A549 (cell line): ENCODE measurements at regions not wholly inside any gene's neighbourhood (a gene's known extent, or its start where the extent isn't known, plus 50 kb on each side); places are given as distances from the start of the nearest gene placed in this dataset.
"Not testable (repeated sequence)": the region's sequence is repeated elsewhere in the genome, so short reads cannot be mapped to it uniquely, and the experiment has no call there.

Experiments
- ATAC-seq, 2 experiments: fragments of 200-7000 bp in 1 of 2; fragments of >200 bp in 1 of 2; cut with Nextera tagmentation in 1 of 2; cut with Tn5 transposase in 1 of 2; 3 replicates each; pipeline versions ENCODE4 v1.8.0 to v1.9.1; 2018 to 2020; ENCODE audit warnings: mild to moderate bottlenecking in 1 of 2, moderate library complexity in 1 of 2
- CTCF ChIA-PET: fragments of 300-600 bp; sonication (Branson Sonifier 250); formaldehyde crosslinking; extraction: SDS; loops from one replicate; lab custom pipeline; 2021; ENCODE audit warnings: antibody characterized with exemption, inconsistent platforms; lab: Yijun Ruan, JAX
- POLR2A ChIA-PET: fragments of 350-600 bp; formaldehyde crosslinking; extraction: SDS; loops from one replicate; lab custom pipeline; 2021; ENCODE audit warnings: antibody characterized with exemption, inconsistent platforms; lab: Yijun Ruan, JAX
- DNase-seq, 2 experiments: peaks; one replicate each; pipeline versions ENCODE4 v3.0.0 to v3.0.0-alpha.2; 2011 to 2016; ENCODE audit warnings: low read depth in 1 of 2, low spot score in 1 of 2
- FAIRE-seq: peaks from 2 replicates; lab custom pipeline; 2011; peaks lifted over from hg19 to GRCh38; lab: Jason Lieb, UNC
- H3K27ac ChIP-seq, 2 experiments: fragments of >200 bp; sonication (Bioruptor Twin); formaldehyde crosslinking; 3 replicates each; pipeline ENCODE4 v1.5.1; 2016 to 2017
- H3K4me1 ChIP-seq: fragments of >200 bp; sonication (Bioruptor Twin); formaldehyde crosslinking; 3 replicates; pipeline ENCODE4 v1.6.1; 2016
- H3K4me2 ChIP-seq: fragments of >200 bp; sonication (Bioruptor Twin); formaldehyde crosslinking; 3 replicates; pipeline ENCODE4 v1.6.1; 2016
- H3K4me3 ChIP-seq: fragments of >200 bp; sonication (Bioruptor Twin); formaldehyde crosslinking; 3 replicates; pipeline ENCODE4 v1.5.1; 2016
- H3K9me3 ChIP-seq: fragments of >200 bp; sonication (Bioruptor Twin); formaldehyde crosslinking; 3 replicates; pipeline ENCODE4 v1.6.1; 2016
- CBX8 ChIP-seq: fragments of 200-600 bp; sonication (generic); IDR thresholded peaks from 2 replicates; pipeline ENCODE4 v1.6.1; 2016
- CEBPB ChIP-seq, 2 experiments: fragments of >200 bp in 1 of 2; sonication (Bioruptor Twin) in 1 of 2; formaldehyde crosslinking in 1 of 2; IDR thresholded peaks; 2 replicates each; pipeline ENCODE4 v1.6.1; 2012 to 2016
- EHF ChIP-seq: fragments of 250-450 bp; sonication (Bioruptor Pico); IDR thresholded peaks from 2 replicates; pipeline ENCODE4 v1.5.0; 2020; ENCODE audit warnings: mild to moderate bottlenecking
- EHMT2 ChIP-seq: fragments of 200-600 bp; sonication (generic); IDR thresholded peaks from 2 replicates; pipeline ENCODE4 v1.6.1; 2016; ENCODE audit warnings: antibody characterized with exemption, low read depth, mild to moderate bottlenecking, moderate library complexity
- FOSL2 ChIP-seq, 2 experiments: fragments of 450-650 bp in 1 of 2; fragments of >200 bp in 1 of 2; sonication (Bioruptor Twin) in 1 of 2; formaldehyde crosslinking; IDR thresholded peaks; 2 replicates each; pipeline versions ENCODE4 v1.5.0 to v1.6.1; 2016 to 2020; ENCODE audit warnings: mild to moderate bottlenecking in 1 of 2, moderate library complexity in 1 of 2
- FOXS1 ChIP-seq: fragments of 250-450 bp; sonication (Bioruptor Pico); IDR thresholded peaks from 2 replicates; pipeline ENCODE4 v1.5.0; 2020; ENCODE audit warnings: mild to moderate bottlenecking, moderate library complexity
- HEYL ChIP-seq: fragments of 250-450 bp; sonication (Bioruptor Pico); IDR thresholded peaks from 2 replicates; pipeline ENCODE4 v1.8.0; 2021; ENCODE audit warnings: mild to moderate bottlenecking, moderate library complexity
- JUNB ChIP-seq: fragments of >200 bp; sonication (Bioruptor Twin); formaldehyde crosslinking; IDR thresholded peaks from 2 replicates; pipeline ENCODE4 v1.6.1; 2016
- KDM1A ChIP-seq: fragments of 200-600 bp; sonication (generic); IDR thresholded peaks from 2 replicates; pipeline ENCODE4 v1.6.1; 2016; ENCODE audit warnings: low read depth, mild to moderate bottlenecking
- MAFK ChIP-seq: fragments of 450-650 bp; IDR thresholded peaks from 2 replicates; pipeline ENCODE4 v1.6.1; 2014; ENCODE audit not compliant: partially characterized antibody
- MYC ChIP-seq: IDR thresholded peaks from 2 replicates; pipeline ENCODE4 v1.6.1; 2012; ENCODE audit warnings: mild to moderate bottlenecking, inconsistent platforms, low read length, improper control_type of control experiment, borderline replicate concordance
- POLR2A ChIP-seq: IDR thresholded peaks from 2 replicates; pipeline ENCODE4 v1.6.1; 2012; ENCODE audit warnings: mild to moderate bottlenecking, low read length
- RFX5 ChIP-seq: fragments of 450-650 bp; IDR thresholded peaks from 2 replicates; pipeline ENCODE4 v1.7.1; 2014; ENCODE audit warnings: antibody characterized with exemption, mild to moderate bottlenecking, moderate library complexity
- RNF2 ChIP-seq: fragments of 200-600 bp; sonication (generic); IDR thresholded peaks from 2 replicates; pipeline ENCODE4 v1.6.1; 2016; ENCODE audit warnings: low read depth, mild to moderate bottlenecking, antibody characterized with exemption, moderate library complexity, borderline replicate concordance
- ZC3H11A ChIP-seq: fragments of 450-650 bp; IDR thresholded peaks from 2 replicates; pipeline ENCODE4 v1.6.1; 2014; ENCODE audit warnings: antibody characterized with exemption, mild to moderate bottlenecking
- ZSCAN20 ChIP-seq: fragments of 250-450 bp; sonication (Bioruptor Pico); IDR thresholded peaks from 2 replicates; pipeline ENCODE4 v1.8.0; 2022; ENCODE audit warnings: mild to moderate bottlenecking, moderate library complexity
- WGBS: methylation state at CpG from one replicate; pipeline ENCODE4 v1.1.6; 2017; ENCODE audit errors: missing lambda C conversion rate; 5-methylcytosine and 5-hydroxymethylcytosine counted together
- TF ChIP-seq, protein P1 (sequence below): fragments of 450-650 bp; IDR thresholded peaks from 2 replicates; pipeline ENCODE4 v1.6.1; 2014; ENCODE audit warnings: antibody characterized with exemption

DNA sequence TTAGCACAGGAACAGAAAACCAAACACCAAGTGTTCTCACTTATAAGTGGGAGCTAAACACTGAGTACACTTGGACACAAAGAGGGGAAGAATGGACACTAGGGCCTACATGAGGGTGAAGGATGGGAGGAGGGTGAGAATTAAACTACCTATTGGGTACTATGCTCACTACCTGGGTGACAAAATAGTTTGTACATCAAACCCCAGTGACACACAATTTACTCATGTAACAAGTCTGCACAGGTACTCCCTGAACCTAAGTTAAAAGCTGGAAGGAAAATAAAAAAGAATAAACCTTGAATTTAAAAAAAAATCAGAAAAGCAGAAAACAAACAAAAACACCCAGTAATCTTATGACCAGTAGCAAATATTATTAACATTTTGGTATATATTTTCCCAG is 188.6 kb downstream of the TFAP2B start (continued):
- TF ChIP-seq MAFK (no peak), KDM1A (no peak)
- TF ChIP-seq, protein P1, sequence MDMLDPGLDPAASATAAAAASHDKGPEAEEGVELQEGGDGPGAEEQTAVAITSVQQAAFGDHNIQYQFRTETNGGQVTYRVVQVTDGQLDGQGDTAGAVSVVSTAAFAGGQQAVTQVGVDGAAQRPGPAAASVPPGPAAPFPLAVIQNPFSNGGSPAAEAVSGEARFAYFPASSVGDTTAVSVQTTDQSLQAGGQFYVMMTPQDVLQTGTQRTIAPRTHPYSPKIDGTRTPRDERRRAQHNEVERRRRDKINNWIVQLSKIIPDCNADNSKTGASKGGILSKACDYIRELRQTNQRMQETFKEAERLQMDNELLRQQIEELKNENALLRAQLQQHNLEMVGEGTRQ: no peak

DNA sequence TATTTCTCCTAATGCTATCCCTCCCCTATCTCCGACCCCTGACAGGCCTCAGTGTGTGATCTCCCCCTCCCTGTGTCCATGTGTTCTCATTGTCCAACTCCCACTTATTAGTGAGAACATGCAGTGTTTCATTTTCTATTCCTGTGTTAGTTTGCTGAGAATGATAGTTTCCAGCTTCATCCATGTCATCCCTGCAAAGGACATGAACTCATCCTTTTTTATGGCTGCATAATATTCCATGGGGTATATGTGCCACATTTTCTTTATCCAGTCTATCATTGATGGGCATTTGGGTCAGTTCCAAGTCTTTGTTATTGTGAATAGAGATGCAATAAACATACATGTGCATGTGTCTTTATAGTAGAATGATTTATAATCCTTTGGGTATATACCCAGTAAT is 190.0 kb downstream of the TFAP2B start:
- FAIRE-seq, H3K27ac ChIP-seq, POLR2A ChIA-PET, H3K4me1 ChIP-seq, CTCF ChIA-PET, H3K9me3 ChIP-seq, H3K4me2 ChIP-seq, H3K4me3 ChIP-seq, DNase-seq, ATAC-seq: not testable (repeated sequence)
- WGBS: 0% methylated on average over 1 of the region's 1 CpG

DNA sequence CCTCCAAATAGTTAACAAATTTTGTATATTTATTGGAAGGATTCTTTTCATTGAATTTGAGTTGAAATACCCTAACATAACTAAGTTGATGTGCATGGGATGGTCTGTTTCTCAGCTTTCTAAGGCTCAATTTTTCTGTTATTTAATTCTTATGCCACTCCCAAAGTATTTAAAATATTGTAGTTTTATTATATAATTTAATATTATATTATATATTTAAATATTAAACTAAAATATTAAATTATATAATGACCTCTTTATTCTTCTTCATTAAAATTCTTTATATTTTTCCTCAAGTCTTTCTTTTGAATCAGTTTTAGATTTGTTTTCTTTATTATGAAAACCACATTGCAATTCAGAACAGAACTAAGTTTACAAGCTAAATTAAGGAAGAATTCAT is 194.7 kb downstream of the TFAP2B start:
- Histone ChIP-seq H3K4me1 (no peaks in the 10 kb centered on the region), H3K4me2 (no peak overlapping the region), H3K9me3 (no peaks in the 10 kb centered on the region), H3K27ac (no peak overlapping the region)
- CTCF ChIA-PET: no interaction called here
- POLR2A ChIA-PET: no interaction called here
- FAIRE-seq (no peak), ATAC-seq (no peak)
- no peak for TF ChIP-seq JUNB
- no peak for TF ChIP-seq HEYL (CRISPR knock-in tag)
- no peak for TF ChIP-seq CBX8
- TF ChIP-seq, all 56 proteins: peak for 0
- no peak for DNase-seq
- H3K4me3 ChIP-seq: no peak overlapping the region

DNA sequence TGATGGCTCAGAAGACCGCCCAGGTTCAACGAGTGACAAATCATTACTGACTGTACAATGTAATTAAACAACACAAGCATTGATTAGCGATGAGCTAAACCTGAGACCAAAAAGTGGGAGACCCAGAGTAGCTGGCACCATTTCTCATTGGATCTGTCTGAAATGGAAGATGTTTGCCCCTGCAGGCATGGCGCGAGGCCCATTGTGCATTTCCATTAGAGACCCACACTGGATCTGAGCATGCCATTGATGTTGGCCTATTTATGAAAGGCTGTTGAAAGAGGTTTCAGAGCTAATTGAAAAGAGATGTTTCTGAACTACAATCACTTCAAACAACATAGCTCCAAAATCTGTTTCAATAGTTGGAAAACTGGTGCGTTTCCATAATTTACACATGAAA is 196.7 kb downstream of the TFAP2B start:
- no peaks in the 10 kb centered on the region for H3K9me3 ChIP-seq
- H3K4me3 ChIP-seq: no peak overlapping the region
- DNase-seq (no peak), FAIRE-seq (no peak), ATAC-seq (no peak)
- H3K4me2 ChIP-seq: no peak overlapping the region
- TF ChIP-seq FOXS1 (CRISPR knock-in tag) (no peak), POLR2A (no peak)
- 57% methylated on average over 6 of the region's 6 CpGs for WGBS
- no peaks in the 10 kb centered on the region for H3K4me1 ChIP-seq
- H3K27ac ChIP-seq: no peak overlapping the region
- POLR2A ChIA-PET: no interaction called here
- CTCF ChIA-PET: no interaction called here

DNA sequence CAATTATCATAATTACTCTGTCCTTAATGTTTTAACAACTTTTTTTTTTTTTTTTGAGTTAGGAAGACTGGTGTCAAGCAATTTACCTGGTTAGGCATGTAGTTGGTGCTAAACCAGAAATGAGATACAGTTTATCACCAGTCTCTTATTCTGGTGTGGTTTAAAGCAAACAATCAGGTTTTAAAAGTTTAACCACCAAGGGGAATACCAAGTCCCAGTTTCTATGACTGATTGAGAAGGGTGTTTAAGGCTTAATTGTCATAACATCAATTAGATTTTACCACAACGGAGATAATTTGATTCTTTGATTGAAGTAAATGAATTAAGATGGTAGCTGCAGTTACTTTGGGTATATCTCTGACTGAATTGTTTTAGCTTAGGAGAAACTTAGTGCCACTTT is 197.8 kb downstream of the TFAP2B start:
- H3K9me3 ChIP-seq: no peaks in the 10 kb centered on the region
- WGBS: 4% methylated on average over 1 of the region's 1 CpG
- H3K4me2 ChIP-seq: no peak overlapping the region
- FAIRE-seq (no peak), ATAC-seq (no peak), DNase-seq (no peak)
- H3K4me1 ChIP-seq: no peaks in the 10 kb centered on the region
- ChIA-PET POLR2A (no interaction called here), CTCF (interaction anchor here (0.6 to 0.7 kb wide), 2 partner anchors 32 to 1005 kb away, joined by 3 to 4 read pairs; no protein-coding TSS in a partner anchor)
- H3K27ac ChIP-seq: no peak overlapping the region
- no peak overlapping the region for H3K4me3 ChIP-seq
- TF ChIP-seq CEBPB (IDR thresholded peaks at IDR 0.05): no peak
- TF ChIP-seq, protein P1: no peak
- TF ChIP-seq RNF2: no peak
- no peak for TF ChIP-seq MYC
- no peak for TF ChIP-seq ZSCAN20 (CRISPR knock-in tag)
- TF ChIP-seq FOSL2 (IDR thresholded peaks at IDR 0.05): no peak
- no peak for TF ChIP-seq FOSL2 (CRISPR knock-in tag; IDR thresholded peaks at IDR 0.05)
- no peak for TF ChIP-seq ZC3H11A
- no peak for TF ChIP-seq EHF (CRISPR knock-in tag)
- no peak for TF ChIP-seq EHMT2
- TF ChIP-seq JUNB: no peak
- TF ChIP-seq HEYL (CRISPR knock-in tag): no peak
- no peak for TF ChIP-seq RFX5
